ENCODE measurements at regions not wholly inside any gene's neighbourhood (a gene's known extent, or its start where the extent isn't known, plus 50 kb on each side); places are given as distances from the start of the nearest gene placed in this dataset.

DNA sequence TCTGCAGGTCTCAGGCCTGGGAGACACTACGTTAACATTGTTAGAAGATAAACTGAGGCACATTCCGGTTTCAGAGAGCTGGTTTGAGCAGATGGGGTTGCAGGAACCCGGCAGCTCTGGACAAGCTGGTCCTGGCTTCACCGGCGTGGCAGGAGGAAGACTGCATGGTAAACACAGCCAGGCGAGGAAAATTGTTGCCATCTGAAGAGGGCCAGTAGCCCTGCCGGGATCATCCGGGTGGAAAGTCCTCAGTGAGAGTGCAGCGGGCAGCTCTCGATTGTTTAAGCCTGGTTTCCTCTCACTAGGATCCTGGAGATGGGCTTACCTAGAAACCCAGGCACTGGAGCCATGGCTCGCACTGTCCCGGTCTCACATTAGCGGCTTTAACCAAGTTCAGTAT lies 226.9 kb downstream of the IRX2 start:
- FAIRE-seq (no peak), DNase-seq (ENCODE audit: low read depth in 1 of 2, low spot score in 2 of 2) (no peak)
- Histone ChIP-seq H3K27ac (ENCODE audit: low read depth, low read length) (no peak overlapping the region), H2BK120ac (replicated peaks; ENCODE audit: low read depth, low read length) (no peak overlapping the region), H3K4me2 (ENCODE audit: insufficient read depth in 1 of 2, low read depth in 2 of 2, low read length in 2 of 2) (no peak overlapping the region), H2BK5ac (ENCODE audit: low read depth, low read length) (no peak overlapping the region), H3K4me3 (ENCODE audit: extremely low read depth in 1 of 4, insufficient read depth in 2 of 4, low read depth in 3 of 4, low read length in 4 of 4) (no peak overlapping the region), H2AFZ (ENCODE audit: low read length) (no peak overlapping the region), H4K8ac (ENCODE audit: extremely low read depth, insufficient read depth, low read length) (no peak overlapping the region), H3K14ac (ENCODE audit: insufficient read length) (no peak overlapping the region), H3K79me2 (ENCODE audit: control insufficient read depth in 1 of 2, insufficient read depth in 2 of 2, low read length in 2 of 2) (no peaks in the 10 kb centered on the region), H3K23me2 (ENCODE audit: low read depth, low read length) (peaks cover 6% of the 10 kb centered on the region; the same call in 1 of the 2 replicates), H2AK5ac (ENCODE audit: low read depth, low read length) (no peak overlapping the region), H4K20me1 (replicated peaks in 1 of 2; ENCODE audit: control insufficient read depth in 1 of 2, insufficient read depth in 2 of 2, low read length in 2 of 2) (peaks cover 0 to 3% of the 10 kb centered on the region in 2 experiments), H2BK12ac (ENCODE audit: low read depth, low read length) (no peak overlapping the region), H3K9ac (replicated peaks in 1 of 4; ENCODE audit: extremely low read depth in 1 of 4, low read depth in 3 of 4, low read length in 3 of 4) (no peak overlapping the region), H3K27me3 (replicated peaks in 1 of 4; ENCODE audit: control insufficient read depth in 3 of 4, extremely low read depth in 1 of 4, insufficient read depth in 3 of 4, low read length in 3 of 4) (no peaks in the 10 kb centered on the region), H3K9me3 (ENCODE audit: insufficient read depth in 2 of 2, low read depth in 1 of 2, low read length in 1 of 2) (no peaks in the 10 kb centered on the region), H4K5ac (ENCODE audit: insufficient read length, low read depth, low read length) (no peak overlapping the region), H3K4me1 (replicated peaks in 1 of 4; ENCODE audit: control insufficient read depth in 3 of 4, insufficient read depth in 4 of 4, low read length in 3 of 4) (peaks cover 0 to 2% (median 0%) of the 10 kb centered on the region in 4 experiments; a peak in 1 of 7 replicates), H3K4ac (replicated peaks; ENCODE audit: insufficient read length, low read depth, low read length) (no peak overlapping the region), H4K91ac (replicated peaks; ENCODE audit: insufficient read length, low read length) (no peak overlapping the region), H3K18ac (ENCODE audit: extremely low read depth, low read length) (no peak overlapping the region), H3K36me3 (ENCODE audit: control insufficient read depth in 2 of 4, insufficient read depth in 4 of 4, low read length in 3 of 4) (no peaks in the 10 kb centered on the region), H3K79me1 (ENCODE audit: low read depth, low read length) (no peaks in the 10 kb centered on the region), H2BK20ac (ENCODE audit: low read length) (no peak overlapping the region), H2BK15ac (ENCODE audit: low read length) (no peak overlapping the region), H3K56ac (replicated peaks; ENCODE audit: insufficient read length, low read depth, low read length) (no peak overlapping the region), H3K23ac (ENCODE audit: insufficient read length) (no peak overlapping the region)
- POLR2A ChIA-PET (ENCODE audit: partially characterized antibody): no interaction called here
- CTCF ChIA-PET (ENCODE audit: partially characterized antibody): interaction anchor here (1.1 kb wide), 1 partner anchor 12 kb away, joined by 3 read pairs; no protein-coding TSS in a partner anchor
- 93% methylated on average over 13 of the region's 13 CpGs; no CpG with 5 or more reads in 1 of the 2 experiments for WGBS, 2 experiments (ENCODE audit: extremely low coverage in 1 of 2, insufficient coverage in 1 of 2, insufficient read length in 1 of 2, insufficient replicate concordance in 2 of 2, low coverage in 1 of 2, low lambda C conversion rate in 2 of 2, missing lambda C conversion rate in 1 of 2)
- TF ChIP-seq SRF (IDR thresholded peaks at IDR 0.05; ENCODE audit: low read depth, low read length): no peak
- TF ChIP-seq CBX8 (IDR thresholded peaks at IDR 0.05; ENCODE audit: borderline replicate concordance, low read depth, low read length): no peak
- TF ChIP-seq, protein P1, sequence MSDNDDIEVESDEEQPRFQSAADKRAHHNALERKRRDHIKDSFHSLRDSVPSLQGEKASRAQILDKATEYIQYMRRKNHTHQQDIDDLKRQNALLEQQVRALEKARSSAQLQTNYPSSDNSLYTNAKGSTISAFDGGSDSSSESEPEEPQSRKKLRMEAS (IDR thresholded peaks at IDR 0.05): no peak
- TF ChIP-seq CBX5 (IDR thresholded peaks at IDR 0.05; ENCODE audit: low read depth, low read length): no peak
- TF ChIP-seq RBBP5 (IDR thresholded peaks at IDR 0.05; ENCODE audit: borderline replicate concordance, low read depth, low read length): no peak
- TF ChIP-seq SUZ12 (IDR thresholded peaks at IDR 0.05; ENCODE audit: low read length): no peak
- TF ChIP-seq CTBP2 (IDR thresholded peaks at IDR 0.05; ENCODE audit: borderline replicate concordance, insufficient read depth, insufficient read length, low read length): no peak
- no peak for TF ChIP-seq MAFK (IDR thresholded peaks at IDR 0.05; ENCODE audit: low read depth, low read length)
- TF ChIP-seq GABPA (IDR thresholded peaks at IDR 0.05; ENCODE audit: borderline replicate concordance, insufficient read depth, low read length): no peak
- no peak for TF ChIP-seq FOSL1 (IDR thresholded peaks at IDR 0.05; ENCODE audit: insufficient read depth, low read depth, low read length)
- TF ChIP-seq EGR1 (IDR thresholded peaks at IDR 0.05; ENCODE audit: borderline replicate concordance, low read depth, low read length): no peak
- TF ChIP-seq RNF2 (IDR thresholded peaks at IDR 0.05; ENCODE audit: borderline replicate concordance, low read depth, low read length, missing control alignments, poor library complexity, severe bottlenecking): no peak
- TF ChIP-seq RFX5 (IDR thresholded peaks at IDR 0.05; ENCODE audit: borderline replicate concordance, low read depth, low read length): no peak
- TF ChIP-seq EZH2 (IDR thresholded peaks at IDR 0.05; ENCODE audit: low read depth, low read length, severe bottlenecking): no peak

All from H1 (cell line).